ENCODE measurements at regions not wholly inside any gene's neighbourhood (a gene's known extent, or its start where the extent isn't known, plus 50 kb on each side); places are given as distances from the start of the nearest gene placed in this dataset.

DNA sequence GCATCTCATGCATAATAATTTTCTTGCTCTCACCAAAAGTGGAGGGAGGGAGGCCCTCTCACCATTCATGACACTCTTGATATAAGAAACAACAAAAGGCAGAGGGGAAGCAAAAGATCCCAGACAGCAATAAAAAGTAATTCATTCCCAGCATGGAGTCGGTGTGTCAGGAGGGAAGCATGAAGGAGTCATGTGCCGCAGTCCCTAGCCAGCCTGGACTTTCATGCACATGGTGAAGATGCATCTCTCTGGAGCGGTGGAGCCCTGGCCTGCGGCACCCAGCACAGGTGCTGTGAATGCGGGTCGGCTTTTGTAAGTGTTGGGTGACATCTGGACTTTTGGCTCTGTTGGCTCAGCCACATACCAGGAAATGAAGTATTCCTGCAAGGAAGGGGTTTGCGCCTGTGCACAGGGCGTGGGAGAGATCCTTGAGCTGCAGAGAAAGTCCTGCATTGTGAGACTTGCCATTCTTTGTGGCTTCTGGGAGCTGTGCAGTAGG, 119.4 kb downstream of the COPS8 start:
- H3K27ac ChIP-seq: no peak overlapping the region
- no peaks in the 10 kb centered on the region for H3K36me3 ChIP-seq
- no peak for DNase-seq
- peaks cover 32% of the 10 kb centered on the region for H3K27me3 ChIP-seq (ENCODE audit: insufficient read depth, low read depth, severe bottlenecking)
- TF ChIP-seq, protein P1, sequence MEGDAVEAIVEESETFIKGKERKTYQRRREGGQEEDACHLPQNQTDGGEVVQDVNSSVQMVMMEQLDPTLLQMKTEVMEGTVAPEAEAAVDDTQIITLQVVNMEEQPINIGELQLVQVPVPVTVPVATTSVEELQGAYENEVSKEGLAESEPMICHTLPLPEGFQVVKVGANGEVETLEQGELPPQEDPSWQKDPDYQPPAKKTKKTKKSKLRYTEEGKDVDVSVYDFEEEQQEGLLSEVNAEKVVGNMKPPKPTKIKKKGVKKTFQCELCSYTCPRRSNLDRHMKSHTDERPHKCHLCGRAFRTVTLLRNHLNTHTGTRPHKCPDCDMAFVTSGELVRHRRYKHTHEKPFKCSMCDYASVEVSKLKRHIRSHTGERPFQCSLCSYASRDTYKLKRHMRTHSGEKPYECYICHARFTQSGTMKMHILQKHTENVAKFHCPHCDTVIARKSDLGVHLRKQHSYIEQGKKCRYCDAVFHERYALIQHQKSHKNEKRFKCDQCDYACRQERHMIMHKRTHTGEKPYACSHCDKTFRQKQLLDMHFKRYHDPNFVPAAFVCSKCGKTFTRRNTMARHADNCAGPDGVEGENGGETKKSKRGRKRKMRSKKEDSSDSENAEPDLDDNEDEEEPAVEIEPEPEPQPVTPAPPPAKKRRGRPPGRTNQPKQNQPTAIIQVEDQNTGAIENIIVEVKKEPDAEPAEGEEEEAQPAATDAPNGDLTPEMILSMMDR (IDR thresholded peaks at IDR 0.05; ENCODE audit: low read depth, low read length): no peak
- no peak overlapping the region for H3K4me3 ChIP-seq (ENCODE audit: low read depth, low read length)
- no peaks in the 10 kb centered on the region for H3K9me3 ChIP-seq (ENCODE audit: severe bottlenecking)

DNA sequence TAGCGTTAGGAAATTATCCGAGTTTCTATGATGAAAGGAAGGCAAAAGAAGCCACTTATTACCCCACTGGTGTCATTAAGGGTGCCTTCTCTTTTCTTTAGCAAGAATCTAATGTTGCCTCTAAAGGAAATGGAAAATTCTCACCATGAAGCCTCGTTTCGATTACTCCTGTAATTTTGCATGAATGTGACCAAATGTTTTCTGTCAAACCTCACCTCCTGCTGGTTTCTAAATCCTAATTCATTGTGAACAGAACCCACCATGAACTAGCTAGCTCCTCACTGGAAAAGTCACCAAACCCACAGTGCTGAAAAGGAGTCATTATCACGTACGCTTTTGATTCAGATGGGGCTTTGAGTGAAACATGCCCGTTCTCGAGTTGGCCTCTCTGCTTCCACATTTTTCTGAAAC, 119.9 kb downstream of the COPS8 start:
- TF ChIP-seq, protein P1 (IDR thresholded peaks at IDR 0.05; ENCODE audit: low read depth, low read length): no peak
- Histone ChIP-seq H3K27ac (no peak overlapping the region), H3K9me3 (ENCODE audit: severe bottlenecking) (no peaks in the 10 kb centered on the region), H3K36me3 (no peaks in the 10 kb centered on the region), H3K27me3 (ENCODE audit: insufficient read depth, low read depth, severe bottlenecking) (peaks cover 27% of the 10 kb centered on the region), H3K4me3 (ENCODE audit: low read depth, low read length) (no peak overlapping the region)
- DNase-seq: no peak

DNA sequence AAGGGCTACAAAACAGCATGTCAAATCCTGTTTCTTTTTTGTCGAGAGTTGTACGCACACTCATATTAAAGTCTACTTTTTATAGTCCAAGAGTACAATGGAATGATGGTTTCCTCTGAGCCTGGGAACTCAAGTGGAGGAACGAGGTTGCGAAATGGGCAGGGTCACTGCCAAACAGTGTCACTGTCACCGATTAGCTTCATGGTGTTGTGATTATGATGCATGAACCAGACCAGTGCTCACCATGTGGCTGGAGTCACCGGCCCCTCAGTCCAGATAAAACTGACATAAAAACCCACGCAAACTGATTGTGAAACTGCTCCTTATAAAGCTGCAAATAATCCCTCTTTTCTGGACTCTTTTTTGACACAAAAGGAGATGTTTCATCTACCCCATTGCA, 122.0 kb downstream of the COPS8 start:
- H3K27ac ChIP-seq: no peak overlapping the region
- no peaks in the 10 kb centered on the region for H3K9me3 ChIP-seq (ENCODE audit: severe bottlenecking)
- no peaks in the 10 kb centered on the region for H3K36me3 ChIP-seq
- DNase-seq: no peak
- no peak overlapping the region for H3K4me3 ChIP-seq (ENCODE audit: low read depth, low read length)
- peaks cover 30% of the 10 kb centered on the region for H3K27me3 ChIP-seq (ENCODE audit: insufficient read depth, low read depth, severe bottlenecking)
- TF ChIP-seq, protein P1 (IDR thresholded peaks at IDR 0.05; ENCODE audit: low read depth, low read length): no peak

DNA sequence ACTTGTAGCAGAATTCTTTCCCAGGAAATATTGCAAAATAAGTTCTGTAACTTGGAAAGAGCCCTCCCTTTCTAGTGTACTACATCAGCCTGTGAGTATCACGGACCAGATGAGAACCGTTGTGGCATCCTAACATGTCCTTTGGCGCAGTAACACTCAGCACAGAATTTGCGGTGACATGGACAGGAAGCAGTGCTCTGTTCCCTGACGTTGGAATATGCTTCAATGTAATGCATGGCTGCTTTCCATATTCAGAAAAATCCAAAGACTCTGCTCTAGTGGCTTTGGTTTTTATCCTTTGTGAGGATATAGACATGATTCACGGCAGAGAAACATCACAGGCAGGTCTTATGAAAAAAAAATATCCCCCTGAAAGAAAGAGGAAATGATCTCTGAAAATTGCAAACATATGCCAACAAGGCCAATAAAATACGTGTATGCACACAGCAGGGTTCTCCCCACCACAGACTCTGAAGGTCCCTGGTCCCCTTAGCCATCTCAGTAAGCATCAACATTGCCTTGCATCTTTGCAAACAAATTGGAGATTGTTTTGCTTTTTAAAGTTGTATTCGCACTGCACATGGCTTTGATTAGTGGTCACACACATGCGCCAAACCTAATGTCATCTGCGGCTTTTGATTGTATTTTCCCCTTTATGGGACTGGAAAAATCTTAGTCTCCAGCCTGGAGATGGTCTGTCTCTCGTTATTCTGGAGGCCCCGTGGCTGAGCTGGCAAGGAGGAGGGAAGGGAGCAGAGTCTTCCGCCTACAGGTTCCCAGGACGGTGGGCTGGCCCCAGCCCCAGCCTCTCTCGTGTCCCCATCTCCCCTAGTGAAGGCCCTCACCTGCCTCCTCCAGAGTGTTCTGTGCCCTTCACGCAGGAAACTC, 122.9 kb downstream of the COPS8 start:
- no peak overlapping the region for H3K4me3 ChIP-seq (ENCODE audit: low read depth, low read length)
- DNase-seq: no peak
- no peak overlapping the region for H3K27ac ChIP-seq
- H3K9me3 ChIP-seq (ENCODE audit: severe bottlenecking): no peaks in the 10 kb centered on the region
- peaks cover 25% of the 10 kb centered on the region for H3K27me3 ChIP-seq (ENCODE audit: insufficient read depth, low read depth, severe bottlenecking)
- no peaks in the 10 kb centered on the region for H3K36me3 ChIP-seq
- TF ChIP-seq, protein P1 (IDR thresholded peaks at IDR 0.05; ENCODE audit: low read depth, low read length): no peak

DNA sequence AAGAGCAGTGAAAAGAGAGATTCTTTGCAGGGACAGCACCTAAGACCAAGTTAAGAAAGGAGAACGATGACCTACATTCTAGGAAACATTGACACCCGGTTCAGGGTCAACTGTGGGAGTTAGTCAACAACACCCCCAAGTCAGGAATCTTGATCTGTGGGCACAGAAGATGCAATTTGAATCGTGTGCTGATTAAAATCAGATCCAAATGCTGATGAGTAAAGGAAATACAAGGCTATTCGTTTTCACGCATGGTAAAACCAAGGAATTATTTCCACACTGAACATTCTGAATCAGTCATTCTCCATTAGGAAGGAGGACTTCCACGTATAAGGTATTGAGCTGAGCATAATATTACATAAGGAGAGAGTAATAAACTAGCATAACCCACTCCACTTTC, 124.2 kb downstream of the COPS8 start:
- DNase-seq: no peak
- TF ChIP-seq, protein P1 (IDR thresholded peaks at IDR 0.05; ENCODE audit: low read depth, low read length): no peak
- H3K4me3 ChIP-seq (ENCODE audit: low read depth, low read length): no peak overlapping the region
- no peak overlapping the region for H3K27ac ChIP-seq
- no peaks in the 10 kb centered on the region for H3K36me3 ChIP-seq
- no peaks in the 10 kb centered on the region for H3K9me3 ChIP-seq (ENCODE audit: severe bottlenecking)
- H3K27me3 ChIP-seq (ENCODE audit: insufficient read depth, low read depth, severe bottlenecking): peaks cover 24% of the 10 kb centered on the region
